ENCODE measurements at regions not wholly inside any gene's neighbourhood (a gene's known extent, or its start where the extent isn't known, plus 50 kb on each side); places are given as distances from the start of the nearest gene placed in this dataset.
"Not testable (repeated sequence)": the region's sequence is repeated elsewhere in the genome, so short reads cannot be mapped to it uniquely, and the experiment has no call there.

GRCh38 chr12:13924286-13924685 lies 57.1 kb downstream of the GRIN2B start:
- no peak for FAIRE-seq

GRCh38 chr12:13918897-13919296 lies 62.5 kb downstream of the GRIN2B start:
- FAIRE-seq, result no peak
- no peak for DNase-seq (ENCODE audit: extremely low spot score, insufficient read length, low read depth)

More at GRCh38 chr12:13924286-13924685, 57.1 kb downstream of the GRIN2B start:
- DNase-seq (ENCODE audit: extremely low spot score, insufficient read length, low read depth), result no peak

- FAIRE-seq (no peak), DNase-seq (ENCODE audit: extremely low spot score, insufficient read length, low read depth) (no peak)
Observed at GRCh38 chr12:13915096-13915495, 66.3 kb downstream of the GRIN2B start.

GRCh38 chr12:13913371-13913770 lies 68.0 kb downstream of the GRIN2B start:
- DNase-seq (ENCODE audit: extremely low spot score, insufficient read length, low read depth), result no peak
- FAIRE-seq, result no peak

GRCh38 chr12:13911756-13912554 lies 69.4 kb downstream of the GRIN2B start:
- FAIRE-seq (no peak), DNase-seq (ENCODE audit: extremely low spot score, insufficient read length, low read depth) (no peak)

- FAIRE-seq, result no peak
- DNase-seq (ENCODE audit: extremely low spot score, insufficient read length, low read depth), result no peak
Observed at GRCh38 chr12:13905794-13906193, 75.6 kb downstream of the GRIN2B start.

GRCh38 chr12:13900718-13901117 lies 80.7 kb downstream of the GRIN2B start:
- FAIRE-seq, result no peak

GRCh38 chr12:13898387-13898786 lies 83.0 kb downstream of the GRIN2B start:
- not testable (repeated sequence) for FAIRE-seq; DNase-seq (ENCODE audit: extremely low spot score, insufficient read length, low read depth)

More at GRCh38 chr12:13900718-13901117, 80.7 kb downstream of the GRIN2B start:
- DNase-seq (ENCODE audit: extremely low spot score, insufficient read length, low read depth), result no peak

GRCh38 chr12:13897811-13898210 lies 83.6 kb downstream of the GRIN2B start:
- DNase-seq (ENCODE audit: extremely low spot score, insufficient read length, low read depth), result no peak
- no peak for FAIRE-seq

GRCh38 chr12:13896063-13896626 lies 85.3 kb downstream of the GRIN2B start:
- no peak for FAIRE-seq
- no peak for DNase-seq (ENCODE audit: extremely low spot score, insufficient read length, low read depth)

- DNase-seq (ENCODE audit: extremely low spot score, insufficient read length, low read depth), result no peak
- no peak for FAIRE-seq
Observed at GRCh38 chr12:13891902-13892301, 89.5 kb downstream of the GRIN2B start.

- DNase-seq (ENCODE audit: extremely low spot score, insufficient read length, low read depth) (no peak), FAIRE-seq (no peak)
Observed at GRCh38 chr12:13890943-13891342, 90.5 kb downstream of the GRIN2B start.

- DNase-seq (ENCODE audit: extremely low spot score, insufficient read length, low read depth) (no peak), FAIRE-seq (no peak)
Observed at GRCh38 chr12:13887779-13888388, 93.5 kb downstream of the GRIN2B start.

GRCh38 chr12:13882176-13882575 lies 99.2 kb downstream of the GRIN2B start:
- DNase-seq (ENCODE audit: extremely low spot score, insufficient read length, low read depth) (no peak), FAIRE-seq (no peak)

GRCh38 chr12:13880613-13881012 lies 100.8 kb downstream of the GRIN2B start:
- no peak for DNase-seq (ENCODE audit: extremely low spot score, insufficient read length, low read depth)
- no peak for FAIRE-seq

- DNase-seq (ENCODE audit: extremely low spot score, insufficient read length, low read depth) (no peak), FAIRE-seq (no peak)
Observed at GRCh38 chr12:13875744-13876143, 105.7 kb downstream of the GRIN2B start.

GRCh38 chr12:13870255-13870654 lies 111.1 kb downstream of the GRIN2B start:
- DNase-seq (ENCODE audit: extremely low spot score, insufficient read length, low read depth) (no peak), FAIRE-seq (no peak)

GRCh38 chr12:13864081-13864673 lies 117.2 kb downstream of the GRIN2B start:
- DNase-seq (ENCODE audit: extremely low spot score, insufficient read length, low read depth) (peak; percentile 26), FAIRE-seq (peak; percentile 94)

GRCh38 chr12:13857750-13858149 lies 123.7 kb downstream of the GRIN2B start:
- DNase-seq (ENCODE audit: extremely low spot score, insufficient read length, low read depth), result no peak

GRCh38 chr12:13853471-13853870 lies 127.9 kb downstream of the GRIN2B start:
- FAIRE-seq (no peak), DNase-seq (ENCODE audit: extremely low spot score, insufficient read length, low read depth) (no peak)

More at GRCh38 chr12:13857750-13858149, 123.7 kb downstream of the GRIN2B start:
- FAIRE-seq, result no peak

GRCh38 chr12:13851828-13852227 lies 129.6 kb downstream of the GRIN2B start:
- DNase-seq (ENCODE audit: extremely low spot score, insufficient read length, low read depth) (no peak), FAIRE-seq (no peak)

All from GM18507 (cell line).